ENCODE measurements at regions not wholly inside any gene's neighbourhood (a gene's known extent, or its start where the extent isn't known, plus 50 kb on each side); places are given as distances from the start of the nearest gene placed in this dataset.

DNA sequence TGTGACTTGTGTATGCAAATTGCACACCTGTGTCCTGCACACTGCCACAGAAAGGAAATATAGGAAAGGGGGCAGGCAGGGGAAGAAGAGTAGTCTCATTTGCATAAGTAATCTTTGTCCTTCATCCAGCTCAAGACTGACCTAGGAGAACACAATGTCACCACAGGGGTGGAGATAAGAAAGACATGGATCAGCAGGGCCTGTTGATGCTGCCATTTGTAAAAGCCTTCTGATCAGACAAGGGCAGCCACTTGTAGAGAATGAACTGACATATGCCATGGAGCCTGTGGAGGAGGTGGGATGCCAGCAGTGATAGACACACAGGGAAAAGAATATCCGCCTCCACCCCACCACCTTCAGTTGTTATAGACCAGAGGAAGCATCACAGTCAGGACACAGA, 528.9 kb downstream of the HTR7 start:
- no peak for DNase-seq
- H3K9me3 ChIP-seq, result no peaks in the 10 kb centered on the region

DNA sequence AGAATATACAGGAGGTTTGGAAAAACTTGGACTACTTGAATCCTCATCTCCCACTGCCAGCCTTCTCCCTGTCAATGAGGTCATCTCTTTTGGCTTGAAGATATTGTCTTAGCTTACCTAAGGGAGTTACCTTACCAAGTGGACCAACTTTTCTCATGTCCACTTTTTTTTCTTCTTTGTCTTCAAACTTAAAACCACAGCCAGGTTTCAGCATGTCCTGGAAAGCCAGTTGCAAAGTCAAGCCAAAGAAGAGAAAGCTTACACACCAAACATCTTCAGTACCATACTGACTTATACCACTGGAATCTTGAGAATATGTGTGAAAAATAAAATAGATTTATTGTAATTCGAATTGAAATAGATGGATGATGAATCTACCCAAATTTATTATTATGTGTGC, 520.5 kb downstream of the HTR7 start:
- no peak for TF ChIP-seq CTCF (IDR thresholded peaks at IDR 0.05)
- intact Hi-C loops (cut with DNase I), result no loop called here

More for the DNA sequence above, 528.9 kb downstream of the HTR7 start:
- TF ChIP-seq CTCF (IDR thresholded peaks at IDR 0.05), result no peak
- no peaks in the 10 kb centered on the region for H3K4me1 ChIP-seq
- intact Hi-C loops (cut with DNase I), result no loop called here
- no peak overlapping the region for H3K4me3 ChIP-seq
- H3K36me3 ChIP-seq, result no peaks in the 10 kb centered on the region
- no peak overlapping the region for H3K27ac ChIP-seq
- ATAC-seq, result no peak
- no peaks in the 10 kb centered on the region for H3K27me3 ChIP-seq

DNA sequence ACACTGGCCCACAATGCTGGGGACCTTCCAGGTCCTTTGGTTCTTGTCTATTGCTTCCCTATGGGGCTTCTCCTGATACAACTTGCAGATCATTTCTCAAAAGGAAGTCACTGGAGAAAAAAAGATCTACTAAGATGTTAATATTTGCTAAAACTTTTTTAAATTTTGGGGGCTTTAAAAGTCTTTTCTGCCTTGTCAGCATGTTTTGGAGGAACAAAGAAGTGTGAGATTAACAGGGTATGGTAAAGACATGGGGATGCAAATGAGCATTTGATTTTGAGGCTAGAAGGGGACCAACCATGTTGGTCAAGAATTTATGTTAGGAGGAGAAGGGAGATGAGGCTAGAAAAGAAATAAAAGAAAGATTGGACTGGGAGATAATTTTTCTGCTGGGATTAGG, 515.4 kb downstream of the HTR7 start:
- TF ChIP-seq CTCF (IDR thresholded peaks at IDR 0.05), result no peak
- no peaks in the 10 kb centered on the region for H3K4me1 ChIP-seq
- DNase-seq (no peak), ATAC-seq (no peak)
- H3K4me3 ChIP-seq, result no peak overlapping the region
- intact Hi-C loops (cut with DNase I), result no loop called here
- H3K9me3 ChIP-seq, result no peaks in the 10 kb centered on the region
- no peaks in the 10 kb centered on the region for H3K27me3 ChIP-seq
- H3K27ac ChIP-seq, result no peak overlapping the region
- no peaks in the 10 kb centered on the region for H3K36me3 ChIP-seq

More for the DNA sequence above, 520.5 kb downstream of the HTR7 start:
- no peaks in the 10 kb centered on the region for H3K36me3 ChIP-seq
- H3K4me3 ChIP-seq, result no peak overlapping the region
- no peaks in the 10 kb centered on the region for H3K9me3 ChIP-seq
- no peaks in the 10 kb centered on the region for H3K4me1 ChIP-seq
- ATAC-seq (no peak), DNase-seq (no peak)
- H3K27ac ChIP-seq, result no peak overlapping the region
- H3K27me3 ChIP-seq, result no peaks in the 10 kb centered on the region

- no peak for DNase-seq
- no peaks in the 10 kb centered on the region for H3K4me1 ChIP-seq
- intact Hi-C loops (cut with DNase I), result no loop called here
- H3K27me3 ChIP-seq, result no peaks in the 10 kb centered on the region
- no peaks in the 10 kb centered on the region for H3K36me3 ChIP-seq
- no peak overlapping the region for H3K27ac ChIP-seq
- no peak for TF ChIP-seq CTCF (IDR thresholded peaks at IDR 0.05)
- ATAC-seq, result no peak
- H3K9me3 ChIP-seq, result no peaks in the 10 kb centered on the region
- H3K4me3 ChIP-seq, result no peak overlapping the region
Observed at GRCh38 chr10:90344226-90344625, 513.6 kb downstream of the HTR7 start.

DNA sequence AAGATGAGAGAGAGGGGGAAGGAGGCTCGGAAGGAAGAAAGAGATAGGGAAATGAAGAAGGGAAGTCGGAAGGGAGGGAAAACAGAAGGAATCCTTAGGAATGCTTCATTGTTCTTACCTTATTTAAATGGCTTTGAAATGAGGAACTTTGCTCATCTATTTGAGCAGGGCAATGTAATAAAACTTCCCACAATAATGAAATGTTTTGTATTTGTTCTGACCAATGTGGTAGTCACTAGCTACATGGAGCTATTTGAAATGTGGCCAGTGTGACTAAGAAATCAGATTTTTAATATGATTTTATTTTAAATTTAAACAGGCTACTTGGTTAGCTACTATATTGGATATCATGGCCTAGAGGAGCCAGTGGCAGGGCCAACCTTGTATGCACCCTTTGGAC, 510.6 kb downstream of the HTR7 start:
- no peaks in the 10 kb centered on the region for H3K36me3 ChIP-seq
- no peak overlapping the region for H3K4me3 ChIP-seq
- no peak for TF ChIP-seq CTCF (IDR thresholded peaks at IDR 0.05)
- H3K9me3 ChIP-seq, result no peaks in the 10 kb centered on the region
- no peaks in the 10 kb centered on the region for H3K27me3 ChIP-seq
- intact Hi-C loops (cut with DNase I), result no loop called here
- H3K4me1 ChIP-seq, result no peaks in the 10 kb centered on the region
- no peak overlapping the region for H3K27ac ChIP-seq
- no peak for DNase-seq
- no peak for ATAC-seq

- ATAC-seq (no peak), DNase-seq (no peak)
- no peaks in the 10 kb centered on the region for H3K4me1 ChIP-seq
- no peaks in the 10 kb centered on the region for H3K27me3 ChIP-seq
- no peak overlapping the region for H3K4me3 ChIP-seq
- no peaks in the 10 kb centered on the region for H3K9me3 ChIP-seq
- H3K36me3 ChIP-seq, result no peaks in the 10 kb centered on the region
- H3K27ac ChIP-seq, result no peak overlapping the region
- intact Hi-C loops (cut with DNase I), result no loop called here
- TF ChIP-seq CTCF (IDR thresholded peaks at IDR 0.05), result no peak
Observed at GRCh38 chr10:90350122-90350521, 507.7 kb downstream of the HTR7 start.
